Suppressor macrophage treated with lipopolysaccharide for 4 hours (primary cell): ENCODE measurements at regions not wholly inside any gene's neighbourhood (a gene's known extent, or its start where the extent isn't known, plus 50 kb on each side); places are given as distances from the start of the nearest gene placed in this dataset.
"Not testable (repeated sequence)": the region's sequence is repeated elsewhere in the genome, so short reads cannot be mapped to it uniquely, and the experiment has no call there.

ENCODE experiments used
- DNase-seq: peaks from one replicate; pipeline ENCODE4 v3.0.0-alpha.2; 2020

DNA sequence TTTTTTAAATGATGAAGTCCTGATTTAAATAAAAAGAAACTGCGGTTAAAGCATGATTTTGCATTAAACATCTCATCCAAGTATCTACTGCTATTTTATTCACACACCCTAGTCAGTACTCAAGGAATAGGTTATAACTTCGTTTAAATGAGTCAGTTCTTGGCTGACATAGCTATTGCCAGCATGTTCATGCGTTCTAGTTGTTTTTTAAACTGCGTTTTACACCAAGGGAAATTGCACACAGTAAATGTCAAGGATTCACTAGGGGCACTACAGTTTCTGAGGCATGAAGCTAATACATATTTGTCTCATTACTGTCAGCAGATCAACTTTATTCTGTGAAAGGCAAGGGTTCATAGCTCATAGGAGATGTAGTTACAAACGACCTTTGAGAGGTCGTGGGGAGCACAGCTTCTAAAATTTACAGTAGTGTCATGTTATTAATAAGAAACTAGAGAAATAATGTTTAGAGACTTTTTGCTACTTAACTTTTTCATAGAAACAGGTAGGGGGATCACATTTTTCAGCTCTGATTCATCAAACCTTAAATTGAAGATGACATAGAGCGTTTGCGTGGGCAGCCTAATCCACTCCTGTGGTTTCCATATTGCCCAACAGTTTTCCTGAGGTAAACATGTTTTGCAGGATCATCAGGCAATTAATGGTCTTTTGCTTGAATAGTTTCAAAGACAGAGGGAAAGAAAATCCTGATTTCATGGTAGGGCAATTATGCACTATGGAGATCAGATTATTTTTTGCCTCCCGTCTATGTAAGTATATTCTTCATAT lies 2222.7 kb upstream of the WWC1 start:
- DNase-seq: no peak

DNA sequence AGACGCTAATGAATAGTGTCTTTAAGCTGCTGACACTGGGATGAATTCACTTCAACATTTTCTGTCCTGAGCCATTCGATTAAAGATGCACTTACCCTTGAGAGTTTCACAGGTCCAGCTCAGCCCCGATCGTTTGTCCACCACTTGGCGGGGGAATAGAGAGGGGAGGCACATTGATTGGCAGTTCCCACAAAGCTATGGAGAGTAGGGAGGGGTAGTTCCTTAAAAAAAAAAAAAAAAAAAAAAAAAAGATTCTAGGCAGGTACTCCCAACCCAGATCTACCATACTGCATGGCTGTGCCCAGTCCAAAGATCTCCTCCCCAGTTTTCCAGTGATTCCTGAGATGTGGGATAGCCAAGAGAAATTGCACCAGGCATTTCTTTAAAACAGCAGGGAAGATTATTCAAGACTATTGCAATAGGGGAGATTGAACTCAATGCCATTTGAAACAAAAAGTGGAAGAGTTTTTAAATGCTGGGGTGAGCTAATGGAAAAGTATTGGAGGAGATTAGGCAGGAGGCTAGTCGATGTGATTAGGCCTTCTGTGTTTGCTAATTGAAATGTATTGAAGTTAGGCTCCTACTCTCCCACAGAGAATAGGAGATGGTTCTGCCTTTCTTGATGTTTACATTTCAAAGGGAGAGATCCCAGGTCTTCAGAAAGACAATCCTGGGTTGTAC lies 2217.4 kb upstream of the WWC1 start:
- DNase-seq: no peak

DNA sequence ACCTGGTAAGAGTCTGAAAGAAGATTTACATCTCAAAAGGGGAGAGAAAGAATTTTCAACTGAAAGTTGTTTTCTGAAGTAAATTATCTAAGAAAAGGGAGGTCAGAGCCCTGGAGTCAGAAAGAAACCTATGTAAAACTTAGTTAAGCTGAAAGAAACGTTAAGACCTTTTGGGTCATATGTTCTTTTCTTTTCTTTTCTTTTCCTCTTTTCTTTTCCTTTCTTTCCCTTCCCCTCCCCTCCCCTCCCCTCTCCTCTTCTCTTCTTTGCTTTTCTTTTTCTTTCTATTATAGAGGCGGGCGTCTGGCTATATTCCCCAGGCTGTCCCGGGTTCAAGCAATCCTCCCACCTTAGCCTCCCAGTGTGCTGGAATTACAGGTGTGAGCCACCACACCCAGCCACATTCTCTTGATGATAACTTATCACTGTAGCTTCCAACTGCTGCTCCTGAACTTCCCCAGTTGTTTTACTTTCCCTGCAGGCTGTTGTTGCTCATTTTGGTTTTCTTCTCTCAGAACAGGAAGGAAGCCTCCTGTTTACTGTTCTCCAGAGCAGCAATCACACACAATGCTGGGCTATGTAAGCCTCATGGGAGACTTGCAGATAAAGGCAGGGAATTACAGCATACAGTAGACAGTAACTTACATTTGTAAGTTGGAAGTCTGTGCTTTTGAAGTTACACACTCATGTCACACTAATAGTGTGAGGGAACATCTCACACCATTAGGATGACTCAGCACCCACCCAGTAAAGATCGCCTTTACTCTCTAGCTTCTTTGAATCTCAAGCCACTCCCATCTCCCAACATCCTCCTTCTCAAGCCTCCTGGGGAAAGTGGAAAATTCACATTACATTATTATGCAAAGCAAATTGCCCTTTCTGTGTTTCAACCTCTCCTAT lies 2216.6 kb upstream of the WWC1 start:
- no peak for DNase-seq

DNA sequence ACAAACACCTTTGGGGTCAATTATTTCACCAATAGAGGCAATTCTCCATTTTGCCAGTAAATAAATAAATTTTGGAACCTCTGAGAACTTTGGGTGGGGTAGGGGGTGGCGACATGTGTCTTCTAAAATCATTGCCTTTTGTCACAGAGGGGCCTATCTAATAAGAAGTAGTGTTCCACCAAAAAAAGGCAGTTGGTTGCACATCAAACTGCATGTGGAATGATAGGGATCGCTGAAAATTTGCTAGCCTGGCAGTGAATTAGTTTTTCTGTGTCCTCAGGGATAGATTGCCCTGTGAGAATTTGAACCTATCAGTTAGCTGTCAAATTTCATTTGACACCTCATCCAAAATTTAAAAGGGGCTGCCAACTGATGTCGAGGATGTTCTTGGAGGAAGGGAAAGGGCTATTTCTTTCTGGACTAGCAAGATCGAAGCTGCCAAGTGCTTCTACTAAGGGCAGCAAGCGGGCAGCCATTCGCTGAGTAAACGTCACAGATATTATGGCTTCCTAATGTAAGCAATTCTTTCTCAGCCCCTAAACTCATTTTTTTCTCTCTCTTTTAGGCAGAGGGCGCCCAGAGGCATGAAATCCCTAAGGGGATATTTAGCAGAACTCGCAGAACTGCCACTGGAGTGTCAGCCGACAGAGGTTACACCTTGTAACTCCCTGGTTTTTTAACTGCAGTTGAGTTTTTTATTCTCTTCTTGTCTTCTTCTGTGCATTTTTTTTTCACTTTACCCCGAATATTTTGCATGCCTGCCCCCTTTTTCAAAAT lies 2208.1 kb upstream of the WWC1 start:
- DNase-seq: no peak

DNA sequence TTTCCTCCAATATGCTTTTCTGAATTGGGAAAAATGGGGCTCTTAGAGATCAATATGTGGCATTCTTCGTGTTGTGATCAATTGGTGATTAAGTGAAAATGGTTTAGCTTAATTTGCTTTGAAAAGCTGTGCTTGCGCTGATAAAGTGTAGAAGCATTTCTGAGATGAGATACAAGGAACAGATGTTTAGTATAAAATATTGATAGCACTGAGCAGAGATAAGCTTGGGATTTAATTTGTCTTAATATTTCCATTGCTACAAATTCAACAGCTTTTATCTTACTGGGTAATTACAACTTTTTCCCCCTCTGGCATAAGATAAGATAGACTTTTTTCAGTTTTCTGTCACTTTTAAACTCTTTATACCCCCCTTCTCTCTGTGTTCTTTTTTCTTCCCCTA lies 2204.9 kb upstream of the WWC1 start:
- DNase-seq: no peak

DNA sequence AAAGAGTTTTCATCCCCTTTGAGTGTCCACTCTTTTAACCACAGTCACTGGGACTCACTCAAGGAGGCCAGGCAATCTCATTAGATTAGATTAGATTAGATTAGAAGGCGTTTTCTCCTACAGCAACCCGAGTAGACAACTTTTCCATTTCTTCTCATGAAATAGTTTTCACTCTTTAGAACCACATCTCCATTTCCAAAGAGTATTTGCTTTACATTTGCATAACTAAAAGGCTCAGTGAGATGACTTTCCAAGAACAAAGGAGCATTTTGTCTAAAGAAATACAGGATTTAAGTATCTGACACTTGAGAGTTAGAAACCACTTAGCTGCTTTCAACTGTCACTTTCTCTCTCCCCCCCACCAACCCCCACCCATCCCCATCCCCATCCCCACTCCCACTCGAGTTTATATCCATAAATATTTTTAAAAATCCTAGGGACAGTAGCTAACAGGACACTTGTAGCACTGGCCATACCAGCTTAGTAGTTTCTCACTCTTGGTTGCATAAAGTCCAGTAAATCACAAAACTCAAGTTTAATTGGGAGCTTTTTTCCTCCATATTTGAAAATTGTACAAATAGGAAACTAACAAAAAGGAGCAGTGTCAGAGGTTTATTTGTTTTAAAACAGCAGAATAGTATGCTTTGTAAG lies 2202.9 kb upstream of the WWC1 start:
- no peak for DNase-seq

DNA sequence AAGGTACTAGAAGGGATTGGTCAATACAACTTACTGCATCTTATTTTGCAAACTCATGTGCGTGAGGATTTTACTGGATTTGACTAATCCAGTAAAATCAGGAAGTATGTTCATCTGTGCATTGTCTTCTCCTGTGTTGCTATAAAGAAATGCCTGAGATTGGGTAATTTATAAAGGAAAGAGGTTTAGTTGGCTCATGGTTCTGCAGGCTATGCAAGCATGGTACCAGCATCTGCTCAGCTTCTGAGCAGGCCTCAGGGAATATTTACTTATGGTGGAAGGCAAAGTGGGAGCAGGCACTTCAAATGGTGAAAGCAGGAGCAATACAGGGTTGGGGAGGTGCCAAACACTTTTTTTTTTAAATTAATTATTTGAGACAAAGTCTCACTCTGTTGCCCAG lies 2199.5 kb upstream of the WWC1 start:
- DNase-seq: no peak

DNA sequence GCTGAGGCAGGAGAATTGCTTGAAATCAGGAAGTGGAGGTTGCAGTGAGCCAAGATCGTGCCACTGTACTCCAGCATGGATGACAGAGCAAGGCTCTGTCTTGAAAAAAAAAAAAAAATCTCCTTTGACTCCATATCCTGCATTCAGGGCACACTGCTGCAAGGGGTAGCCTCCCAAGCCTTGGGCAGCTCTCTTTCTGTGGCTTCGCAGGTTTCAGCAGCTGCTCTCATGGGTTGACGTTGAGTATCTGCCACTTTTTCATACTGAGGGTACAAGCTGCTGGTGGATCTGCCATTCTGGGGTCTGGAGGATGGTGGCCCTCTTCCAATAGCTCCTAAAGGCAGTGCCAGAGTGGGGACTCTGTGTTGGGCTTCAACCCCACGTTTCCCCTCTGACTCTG lies 2198.1 kb upstream of the WWC1 start:
- DNase-seq: no peak

DNA sequence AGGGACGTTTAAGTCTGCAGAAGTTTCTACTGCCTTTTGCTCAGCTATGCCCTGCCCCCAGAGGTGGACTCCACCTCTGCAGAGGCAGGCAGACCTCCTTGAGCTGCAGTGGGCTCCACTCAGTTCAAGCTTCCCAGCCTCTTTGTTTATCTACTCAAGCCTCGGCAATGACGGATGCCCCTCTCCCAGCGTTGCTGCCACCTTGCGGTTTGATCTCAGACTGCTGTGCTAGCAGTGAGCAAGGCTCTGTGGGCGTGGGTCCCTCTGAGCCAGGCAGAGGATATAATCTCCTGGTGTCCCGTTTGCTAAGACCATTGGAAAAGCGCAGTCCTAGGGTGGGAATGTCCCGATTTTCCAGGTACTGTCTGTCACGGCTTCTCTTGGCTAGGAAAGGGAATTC lies 2188.5 kb upstream of the WWC1 start:
- no peak for DNase-seq

DNA sequence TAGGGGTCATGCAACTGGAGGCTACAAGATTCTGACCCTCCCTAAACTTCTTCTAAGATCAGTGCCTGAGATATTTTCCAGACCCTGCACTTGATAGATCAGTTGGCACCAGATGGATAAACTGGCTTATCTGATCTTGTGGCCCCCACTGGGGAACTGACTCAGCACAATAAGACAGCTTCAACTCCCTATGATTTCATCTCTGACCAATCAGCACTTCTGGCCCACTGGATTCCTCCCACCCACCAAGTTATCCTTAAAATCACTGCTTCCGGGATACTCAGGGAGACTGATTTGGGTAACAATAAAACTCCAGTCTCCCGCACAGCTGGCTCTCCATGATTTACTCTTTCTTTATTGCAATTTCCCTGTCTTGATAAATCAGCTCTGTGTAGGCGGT lies 2180.4 kb upstream of the WWC1 start:
- DNase-seq: no peak

DNA sequence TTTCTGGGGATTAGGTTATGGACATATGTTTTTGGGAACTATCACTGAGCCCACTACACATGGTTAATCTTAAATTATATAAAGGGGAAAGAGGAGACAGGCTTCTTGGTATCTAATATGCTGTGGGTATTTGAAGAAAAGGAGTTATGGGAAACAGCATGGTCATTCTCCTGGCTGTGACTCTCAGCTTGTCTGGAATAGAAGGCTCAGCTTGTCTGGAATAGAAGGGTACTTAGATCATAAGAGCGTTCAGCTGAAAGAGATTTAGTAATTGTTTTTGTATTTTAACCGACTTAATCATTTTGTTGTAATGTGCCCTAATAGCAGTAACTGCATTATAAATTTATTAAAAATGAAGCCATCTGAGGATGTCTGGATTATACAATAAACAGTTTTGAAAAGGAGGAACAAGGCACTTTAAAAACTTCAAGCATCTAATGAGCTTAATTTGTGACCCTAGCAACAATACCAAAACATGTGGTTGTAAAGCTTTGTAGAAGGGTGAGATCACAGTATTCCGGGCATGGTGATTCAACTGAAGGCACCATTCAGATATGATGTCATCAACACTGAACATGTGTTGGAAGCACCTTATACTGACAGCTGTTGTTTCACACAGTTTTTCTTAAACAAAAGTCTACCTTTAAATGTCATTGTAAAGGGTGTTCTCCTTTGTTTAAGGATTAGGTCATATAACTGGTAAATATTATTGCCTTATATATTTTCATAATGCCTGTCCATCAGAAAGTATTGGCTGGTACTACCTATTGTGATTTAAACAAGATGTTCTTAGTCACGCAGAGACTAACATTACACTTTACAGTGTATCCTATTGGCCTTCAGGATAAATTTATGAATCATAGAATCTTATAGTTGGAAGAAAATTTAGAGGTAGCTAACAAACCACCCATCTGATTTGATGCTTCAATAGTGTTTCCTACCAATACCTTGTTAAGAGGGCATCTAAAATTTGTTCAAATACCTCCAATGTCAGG lies 2174.1 kb upstream of the WWC1 start:
- DNase-seq: no peak

DNA sequence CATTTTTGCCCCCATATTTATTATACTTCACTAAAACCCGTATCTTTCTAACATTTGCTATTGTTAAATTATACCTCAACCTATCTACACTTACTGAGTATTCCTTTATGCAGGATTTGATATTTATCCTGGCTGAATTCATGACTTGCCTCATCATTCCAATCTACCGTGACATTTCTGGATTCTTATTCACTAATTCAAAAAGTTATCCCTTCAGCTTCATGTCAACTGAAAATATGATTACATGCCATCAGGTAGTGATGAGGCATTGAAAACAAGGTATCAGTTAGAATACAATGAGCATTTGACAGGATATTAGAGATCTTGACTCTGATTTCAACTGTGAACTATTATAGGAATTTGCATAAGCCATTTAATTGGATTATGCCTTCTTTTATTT lies 2171.9 kb upstream of the WWC1 start:
- DNase-seq: no peak

DNA sequence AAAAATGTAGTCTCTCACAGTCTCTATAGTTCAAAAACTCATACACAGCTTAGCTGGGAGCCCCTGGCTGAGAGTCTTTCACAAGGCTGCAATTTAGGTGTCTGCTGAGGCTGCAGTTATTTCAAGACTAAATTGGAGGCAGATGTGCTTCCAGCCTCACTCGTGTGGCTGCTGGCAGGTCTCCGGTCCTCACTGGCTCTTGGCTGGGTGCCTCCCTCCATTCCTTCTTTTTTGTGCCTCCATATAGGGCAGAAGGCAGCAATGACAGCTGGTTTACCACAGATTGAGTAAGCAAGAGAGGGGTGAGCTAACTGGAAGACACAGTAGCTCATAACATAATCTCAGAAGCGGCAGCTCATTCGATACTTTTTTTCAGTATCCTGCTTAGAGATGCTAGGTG lies 2167.7 kb upstream of the WWC1 start:
- DNase-seq: no peak

DNA sequence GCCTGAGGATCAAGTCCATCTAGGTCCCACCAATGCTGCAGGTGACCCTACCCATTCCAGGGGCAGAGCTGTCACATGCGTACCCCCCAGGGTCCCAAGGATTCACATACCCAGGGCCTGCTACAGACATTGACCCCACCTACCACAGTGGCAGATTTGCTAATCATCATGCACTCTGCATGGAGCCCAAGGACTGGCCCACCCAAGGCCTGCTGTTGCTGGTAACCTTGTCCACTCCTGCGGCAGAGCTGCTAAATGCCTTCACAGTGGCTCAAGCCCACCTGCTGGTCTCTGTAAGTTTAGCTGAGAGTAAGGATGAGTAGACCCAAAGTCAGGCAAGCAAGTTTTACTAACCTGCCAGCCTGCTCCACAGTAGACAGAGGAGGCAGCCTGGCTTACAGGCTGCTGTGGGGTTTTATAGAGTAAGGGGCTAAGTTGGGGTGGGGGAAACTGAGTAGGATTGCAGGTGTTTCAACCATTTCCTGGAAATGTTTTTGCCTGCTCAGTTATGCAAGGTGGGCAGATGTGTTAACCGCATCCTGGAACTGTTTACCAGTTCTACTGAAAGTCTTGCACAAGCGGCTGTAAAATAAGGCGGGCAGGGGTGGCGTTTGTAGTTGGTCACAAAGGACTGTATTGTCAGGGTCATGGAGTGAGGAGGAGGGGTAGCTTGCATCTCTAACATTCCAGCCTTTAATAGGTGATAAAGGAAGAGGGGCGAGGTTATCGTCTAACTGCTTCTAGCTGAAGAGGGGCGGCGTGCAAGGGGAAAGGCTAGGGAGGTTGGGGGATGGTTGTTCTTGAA lies 2163.5 kb upstream of the WWC1 start:
- DNase-seq: no peak

DNA sequence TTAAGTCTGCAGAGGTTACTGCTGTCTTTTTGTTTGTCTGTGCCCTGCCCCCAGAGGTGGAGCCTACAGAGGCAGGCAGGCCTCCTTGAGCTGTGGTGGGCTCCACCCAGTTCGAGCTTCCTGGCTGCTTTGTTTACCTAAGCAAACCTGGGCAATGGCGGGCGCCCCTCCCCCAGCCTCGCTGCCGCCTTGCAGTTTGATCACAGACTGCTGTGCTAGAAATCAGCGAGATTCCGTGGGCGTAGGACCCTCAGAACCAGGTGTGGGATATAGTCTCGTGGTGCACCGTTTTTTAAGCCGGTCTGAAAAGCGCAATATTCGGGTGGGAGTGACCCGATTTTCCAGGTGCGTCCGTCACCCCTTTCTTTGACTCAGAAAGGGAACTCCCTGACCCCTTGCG lies 2146.3 kb upstream of the WWC1 start:
- not testable (repeated sequence) for DNase-seq

DNA sequence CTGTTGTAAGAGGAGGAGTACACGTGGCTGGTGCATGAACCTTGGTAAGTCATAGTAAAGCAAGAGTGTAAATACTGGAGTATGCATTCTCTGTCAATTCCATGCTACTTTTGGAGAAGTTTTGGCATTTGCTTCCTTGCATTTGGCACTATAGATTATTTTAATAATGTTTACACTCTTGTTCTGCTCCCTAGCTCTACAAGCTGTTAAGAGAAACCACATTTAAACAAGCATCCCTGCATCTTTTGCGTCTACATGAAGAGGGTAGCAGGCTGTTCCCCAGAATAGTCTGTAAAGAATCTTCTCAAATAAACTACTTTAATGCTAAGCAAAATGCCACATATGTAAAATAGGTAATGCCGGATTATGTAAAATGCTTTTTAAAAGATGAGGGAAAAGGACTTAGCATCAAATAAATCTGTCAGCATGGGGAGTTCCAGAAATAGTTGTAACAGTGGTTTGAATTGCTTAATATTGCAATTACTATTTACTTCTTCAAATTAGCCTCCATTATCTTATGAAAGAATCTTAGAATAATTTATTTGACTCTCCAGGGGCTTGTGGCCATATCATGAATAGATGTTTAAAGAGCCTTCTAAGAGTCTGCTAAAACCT lies 2127.3 kb upstream of the WWC1 start:
- no peak for DNase-seq

DNA sequence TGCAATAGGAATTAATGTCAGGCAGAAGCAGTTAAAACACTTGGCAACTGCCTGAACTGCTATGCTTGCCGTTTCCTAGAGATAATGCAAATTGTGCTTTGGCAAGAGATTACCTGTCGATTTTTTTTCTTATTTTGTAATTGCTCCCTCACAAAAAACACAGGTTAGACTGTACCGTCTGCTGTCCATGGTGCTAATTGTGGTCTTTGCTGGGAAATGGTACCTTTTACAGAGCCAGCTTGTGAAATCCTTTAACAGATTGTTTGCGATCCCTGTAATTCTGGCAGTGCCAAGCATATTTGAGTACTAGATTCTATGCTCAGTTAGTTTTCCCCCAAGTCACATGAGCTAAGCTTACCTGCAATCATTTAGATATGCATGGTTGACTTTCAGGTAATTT lies 2125.8 kb upstream of the WWC1 start:
- no peak for DNase-seq

DNA sequence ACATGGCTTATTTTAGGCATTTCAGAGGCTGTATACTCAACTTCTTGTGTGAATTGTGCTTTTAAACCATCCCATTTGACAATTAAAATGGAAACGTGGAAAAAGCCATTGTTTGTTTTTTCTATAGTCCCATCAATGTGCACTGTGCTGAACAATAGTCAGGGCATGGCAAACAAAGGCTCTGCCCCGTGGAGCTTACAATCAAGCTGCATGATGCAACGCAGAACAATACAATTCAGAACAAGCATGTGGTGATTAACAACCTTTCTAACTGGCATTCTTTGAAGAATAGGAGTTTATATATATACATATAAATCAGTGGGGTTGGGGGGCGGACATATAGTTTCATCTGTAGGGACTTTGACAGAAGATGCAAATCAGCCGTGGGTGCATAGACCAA lies 2125.4 kb upstream of the WWC1 start:
- DNase-seq: no peak

DNA sequence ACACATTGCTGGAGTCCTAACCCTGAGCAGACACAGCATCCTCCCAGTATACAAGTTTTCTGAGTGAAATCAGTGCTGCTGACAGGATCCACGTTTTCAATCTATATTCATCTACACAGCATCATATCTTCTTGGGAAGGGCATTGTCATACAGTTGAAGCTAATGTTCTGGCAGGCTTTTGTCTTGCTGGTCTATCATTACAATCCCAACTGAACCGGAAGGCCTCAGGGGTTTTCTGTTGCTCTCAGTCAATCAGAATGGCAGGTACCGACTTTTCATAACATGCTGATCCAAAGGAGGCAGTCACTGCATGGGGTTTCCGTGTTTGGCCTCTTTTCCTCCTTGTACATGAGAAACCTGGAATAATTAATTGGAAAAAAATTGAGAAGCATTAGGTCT lies 2118.8 kb upstream of the WWC1 start:
- no peak for DNase-seq
